ENCODE measurements at regions not wholly inside any gene's neighbourhood (a gene's known extent, or its start where the extent isn't known, plus 50 kb on each side); places are given as distances from the start of the nearest gene placed in this dataset.

DNA sequence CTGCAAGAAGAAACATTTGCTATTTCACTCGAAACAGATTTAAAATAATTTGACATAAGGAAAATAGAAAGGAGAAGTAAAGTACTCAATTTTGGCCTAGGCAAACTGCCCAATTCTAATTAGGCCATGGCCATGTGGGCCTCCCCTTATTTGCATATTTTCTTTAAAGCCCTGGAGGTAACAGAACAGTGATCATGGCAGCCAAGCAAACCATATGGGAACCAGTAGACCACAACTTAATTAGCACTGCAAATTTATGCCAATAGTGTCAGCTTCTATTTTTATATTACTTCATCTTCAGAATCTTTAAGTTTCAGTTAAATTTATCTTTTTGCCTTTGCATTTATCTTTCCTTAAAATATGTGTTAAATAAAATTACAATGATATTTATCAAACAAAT lies 63.3 kb upstream of the THSD7A start:
- DNase-seq (ENCODE audit: low read depth): no peak

GRCh38 chr7:11896663-11897062 lies 64.7 kb upstream of the THSD7A start:
- DNase-seq (ENCODE audit: low read depth): no peak

GRCh38 chr7:11899247-11899646 lies 67.2 kb upstream of the THSD7A start:
- DNase-seq (ENCODE audit: low read depth): no peak

DNA sequence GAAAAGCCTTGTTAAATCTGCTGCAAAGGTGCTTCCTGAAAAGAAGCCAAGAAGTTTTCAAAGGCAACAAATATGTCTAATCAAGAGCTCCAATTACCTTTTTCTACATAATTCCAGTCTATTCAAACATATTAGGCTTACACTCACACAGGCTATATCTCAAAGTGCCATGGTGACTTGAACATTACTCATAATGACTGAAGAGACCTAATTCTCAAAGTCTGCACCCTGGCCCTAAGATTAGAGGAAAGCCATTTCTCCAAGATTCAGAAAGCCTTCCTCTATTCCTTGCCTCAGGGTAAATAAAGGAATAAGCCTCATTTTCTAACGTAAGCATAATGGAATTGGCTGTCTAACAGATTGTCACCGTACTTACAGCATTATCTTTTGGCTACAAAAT lies 78.3 kb upstream of the THSD7A start:
- DNase-seq (ENCODE audit: low read depth): no peak

- DNase-seq (ENCODE audit: low read depth): no peak
Observed at GRCh38 chr7:11911900-11912299, 79.9 kb upstream of the THSD7A start.

- DNase-seq (ENCODE audit: low read depth): no peak
Observed at GRCh38 chr7:11914645-11915044, 82.6 kb upstream of the THSD7A start.

DNA sequence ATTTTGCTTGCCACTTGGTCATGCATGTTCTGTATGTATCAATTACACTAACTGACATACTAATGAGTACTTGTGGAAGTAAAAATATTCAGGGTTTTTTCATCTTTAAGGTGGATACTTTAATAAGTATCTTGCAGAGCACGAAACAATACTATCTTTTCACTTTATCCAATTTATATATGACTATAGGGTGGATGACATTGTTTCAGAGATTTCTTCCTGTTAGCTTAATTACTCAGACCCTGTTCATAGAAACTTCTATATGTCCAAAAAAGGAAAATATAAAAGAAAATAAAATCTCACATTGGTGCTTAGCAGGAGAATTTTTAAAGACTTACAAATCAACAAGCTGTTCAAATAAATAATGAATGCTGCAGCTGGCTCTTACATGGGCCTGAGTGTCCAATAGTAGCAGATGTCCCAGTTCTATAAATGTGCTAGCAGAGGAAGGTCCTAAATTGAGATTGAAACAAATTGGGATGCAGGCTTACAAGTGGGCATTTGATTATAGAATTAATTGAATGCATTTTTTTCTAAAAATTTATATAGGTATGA lies 91.5 kb upstream of the THSD7A start:
- no peak for DNase-seq (ENCODE audit: low read depth)

DNA sequence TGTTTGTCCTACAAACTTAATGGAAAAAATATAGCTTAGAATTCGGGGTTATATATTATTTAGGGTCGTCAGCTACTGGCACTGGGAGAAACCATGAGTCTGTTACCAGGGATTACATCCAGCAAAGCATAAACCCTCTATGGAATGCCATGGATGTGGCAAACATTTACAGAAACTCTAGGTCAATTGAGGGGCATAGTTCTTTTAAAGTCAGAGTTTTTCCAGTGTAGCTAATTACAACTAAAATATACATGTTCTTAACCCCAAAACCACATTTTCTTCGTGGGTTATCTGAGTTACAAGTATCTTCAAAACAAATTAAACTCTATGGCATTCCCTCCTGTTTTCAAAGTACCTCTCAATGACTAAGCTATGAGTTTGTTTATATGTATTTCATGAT lies 99.3 kb upstream of the THSD7A start:
- no peak for DNase-seq (ENCODE audit: low read depth)

DNA sequence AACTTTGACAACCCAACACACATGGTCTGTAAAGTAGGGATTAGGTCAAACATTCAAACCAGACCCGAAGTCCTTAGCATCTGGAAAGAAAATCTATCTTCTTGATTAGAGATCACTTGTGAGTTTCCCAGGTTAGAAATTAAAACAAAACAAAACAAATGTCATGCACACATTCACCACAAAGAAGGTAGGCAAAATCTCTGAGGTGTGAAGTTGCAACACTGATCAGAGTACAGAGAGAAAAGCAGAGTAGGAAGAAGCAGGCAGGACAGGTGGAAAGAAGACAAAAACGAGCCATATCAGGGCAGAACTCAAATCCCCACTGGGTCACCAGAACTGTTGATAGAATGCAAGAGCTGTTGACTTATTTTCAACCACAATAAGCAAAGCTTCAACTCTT lies 102.8 kb upstream of the THSD7A start:
- no peak for DNase-seq (ENCODE audit: low read depth)

GRCh38 chr7:11935905-11936304 lies 103.9 kb upstream of the THSD7A start:
- DNase-seq (ENCODE audit: low read depth): no peak

DNA sequence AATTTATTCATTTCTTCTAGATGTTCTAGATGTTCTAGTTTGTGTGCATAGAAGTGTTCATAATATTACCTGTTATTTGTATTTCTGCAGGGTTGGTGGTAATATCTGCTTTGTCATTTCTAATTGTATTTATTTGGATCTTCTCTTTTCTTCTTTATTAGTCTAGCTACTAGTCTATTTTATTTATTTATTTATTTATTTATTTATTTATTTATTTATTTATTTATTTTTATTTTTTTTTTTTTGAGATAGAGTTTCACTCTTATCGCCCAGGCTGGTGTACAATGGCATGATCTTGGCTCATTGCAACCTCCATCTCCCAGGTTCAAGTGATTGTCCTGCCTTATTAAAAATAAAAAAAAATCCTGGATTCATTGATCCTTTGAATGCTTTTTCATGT lies 114.8 kb upstream of the THSD7A start:
- no peak for DNase-seq (ENCODE audit: low read depth)

DNA sequence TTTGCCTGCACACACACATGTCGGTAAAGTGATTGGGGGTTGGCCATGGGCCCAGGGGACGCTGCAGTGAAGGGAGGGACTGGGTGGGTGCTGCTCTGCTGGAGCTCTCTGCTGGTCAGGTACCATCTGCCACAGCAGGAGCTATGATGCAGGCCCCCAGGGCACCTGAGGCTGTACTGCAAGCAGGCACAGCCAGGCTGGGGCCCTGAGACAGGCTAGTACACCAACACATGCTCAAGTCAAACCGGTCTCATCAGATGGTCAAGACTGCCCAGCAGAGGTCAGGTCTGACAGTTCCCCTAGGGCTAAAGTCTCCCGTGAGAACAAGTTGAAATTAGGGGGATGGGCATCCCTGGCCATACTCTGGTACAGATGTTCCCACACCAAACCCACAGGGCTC lies 118.3 kb upstream of the THSD7A start:
- DNase-seq (ENCODE audit: low read depth): no peak

DNA sequence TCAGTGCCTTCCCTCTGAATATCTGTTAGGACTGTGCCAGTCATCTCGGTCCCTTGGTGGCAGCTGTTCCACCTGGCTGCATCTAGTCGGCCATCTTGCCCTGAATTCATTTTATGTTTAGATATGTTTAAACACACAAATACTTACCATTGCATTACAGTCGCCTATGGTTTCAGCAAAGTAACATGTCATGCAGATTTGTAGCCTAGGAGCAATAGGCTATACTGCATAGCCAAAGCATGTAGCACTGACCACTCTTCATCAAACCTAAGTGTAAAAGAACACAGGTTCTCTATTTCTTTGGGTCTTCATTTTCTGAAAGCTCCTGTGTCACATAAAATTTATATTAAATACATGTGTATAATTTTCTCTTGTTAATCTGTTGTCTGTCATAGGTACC lies 118.9 kb upstream of the THSD7A start:
- no peak for DNase-seq (ENCODE audit: low read depth)

DNA sequence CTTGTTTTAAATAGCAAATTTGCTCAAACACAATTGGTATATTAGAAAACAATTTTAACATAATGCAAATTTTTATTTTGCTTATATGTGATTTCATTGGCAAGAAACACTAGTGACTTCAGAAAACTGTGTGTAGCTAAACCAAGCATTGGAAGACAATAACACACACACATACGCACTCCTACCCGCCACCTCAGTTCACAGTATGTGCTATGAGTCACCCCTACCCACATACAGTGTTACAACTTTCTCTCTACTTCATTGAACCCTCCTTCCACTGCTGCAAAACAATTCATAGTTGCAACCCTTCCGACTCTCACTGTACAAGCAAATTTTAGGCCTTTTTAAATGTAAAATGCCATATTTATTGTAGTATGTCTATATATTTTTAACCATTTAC lies 119.9 kb upstream of the THSD7A start:
- DNase-seq (ENCODE audit: low read depth): no peak

- no peak for DNase-seq (ENCODE audit: low read depth)
Observed at GRCh38 chr7:11952972-11953371, 121.0 kb upstream of the THSD7A start.

DNA sequence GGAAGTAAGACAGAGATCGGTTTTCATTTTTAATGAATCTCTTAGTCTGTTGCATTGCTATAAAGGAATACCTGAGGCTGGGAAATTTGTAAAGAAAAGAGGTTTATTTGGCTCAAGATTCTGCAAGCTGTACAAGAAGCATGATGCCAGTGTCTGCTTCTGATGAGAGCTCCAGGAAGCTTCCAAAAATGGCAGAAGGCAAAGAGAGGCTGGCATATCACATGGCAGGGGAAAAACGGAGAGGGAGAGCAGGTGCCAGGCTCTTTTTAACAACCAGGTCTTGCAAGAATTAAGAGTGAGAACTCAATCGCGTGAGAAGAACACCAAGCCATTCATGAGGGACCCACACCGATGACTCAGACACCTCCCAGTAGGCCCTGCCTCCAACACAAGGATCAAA lies 125.0 kb upstream of the THSD7A start:
- DNase-seq (ENCODE audit: low read depth): no peak

DNA sequence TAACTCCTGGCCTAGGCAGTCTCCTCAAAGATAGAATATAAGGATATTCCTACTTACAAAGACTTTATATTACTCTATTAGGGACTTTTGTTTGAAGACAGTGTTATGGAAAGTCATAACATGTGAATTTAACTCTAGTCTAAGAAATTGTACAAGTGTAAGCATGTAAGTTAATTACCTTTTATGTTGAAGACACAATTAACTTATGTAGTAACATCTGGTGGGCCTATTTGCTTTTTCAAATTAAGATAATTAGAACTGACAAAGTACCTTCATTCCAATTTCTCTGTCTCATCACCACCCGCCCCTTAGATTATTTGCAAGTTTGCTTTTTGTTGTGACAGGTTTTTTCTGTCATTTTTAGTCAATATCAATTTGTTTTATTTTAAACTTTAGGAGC lies 126.0 kb upstream of the THSD7A start:
- DNase-seq (ENCODE audit: low read depth): no peak

GRCh38 chr7:11959121-11959520 lies 127.1 kb upstream of the THSD7A start:
- no peak for DNase-seq (ENCODE audit: low read depth)

DNA sequence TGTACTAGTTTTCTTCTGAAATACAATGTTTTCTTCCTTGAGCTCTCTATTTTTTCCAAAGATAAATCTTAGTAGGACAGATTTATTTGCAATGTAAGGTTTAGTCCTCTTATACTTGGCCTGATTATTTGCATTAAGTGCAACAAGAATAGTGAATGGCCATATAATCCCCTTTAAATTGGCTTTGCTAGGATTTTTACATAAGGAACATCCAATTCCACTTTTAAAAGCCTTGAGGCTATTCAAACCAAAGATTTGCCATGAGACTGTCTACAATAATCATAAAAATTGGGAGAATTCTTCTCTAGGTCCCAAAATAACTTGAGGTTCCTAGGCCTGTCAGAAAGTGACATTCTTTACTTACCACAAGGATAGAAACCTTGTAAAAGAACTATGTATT lies 128.6 kb upstream of the THSD7A start:
- DNase-seq (ENCODE audit: low read depth): no peak

GRCh38 chr7:11969643-11970042 lies 137.6 kb upstream of the THSD7A start:
- no peak for DNase-seq (ENCODE audit: low read depth)

DNA sequence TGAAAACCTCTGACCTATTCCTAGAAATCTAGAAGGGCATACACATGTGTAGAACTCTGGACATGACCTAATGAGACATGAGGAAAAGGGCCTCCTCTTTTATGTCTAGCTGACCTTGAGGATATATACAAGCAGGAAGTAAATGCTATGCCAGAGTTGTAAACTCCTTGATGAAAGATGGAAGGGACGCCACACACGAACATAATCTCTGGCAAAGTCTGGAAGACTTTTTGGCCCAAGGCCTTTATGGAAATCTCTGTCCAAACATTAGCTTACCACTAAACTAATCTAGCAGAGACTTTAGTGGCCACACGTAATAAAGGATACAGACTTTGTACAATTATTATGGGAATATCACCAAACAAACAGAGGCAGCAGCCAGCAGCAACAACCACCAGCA lies 138.1 kb upstream of the THSD7A start:
- no peak for DNase-seq (ENCODE audit: low read depth)

DNA sequence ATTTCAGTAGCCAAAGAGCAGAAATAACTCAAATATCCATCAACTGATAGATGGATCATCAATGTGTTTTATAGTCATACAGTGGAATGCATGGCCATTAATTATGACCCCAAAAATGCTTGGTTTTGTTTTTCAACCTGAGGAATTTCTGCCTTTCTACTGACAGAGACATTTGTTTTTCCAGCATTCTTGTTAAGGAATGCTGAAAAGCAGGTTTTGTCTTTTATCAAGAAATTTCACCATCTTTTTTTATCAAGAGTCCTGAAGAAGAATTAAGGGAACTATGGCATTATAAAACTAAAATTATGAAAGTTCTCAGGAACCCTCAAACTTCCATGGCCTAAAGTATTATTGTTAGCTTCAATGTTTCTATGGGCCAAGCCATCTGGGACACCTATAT lies 153.4 kb upstream of the THSD7A start:
- no peak for DNase-seq (ENCODE audit: low read depth)

- no peak for DNase-seq (ENCODE audit: low read depth)
Observed at GRCh38 chr7:11985971-11986370, 154.0 kb upstream of the THSD7A start.

- no peak for DNase-seq (ENCODE audit: low read depth)
Observed at GRCh38 chr7:11988186-11988585, 156.2 kb upstream of the THSD7A start.

GRCh38 chr7:12002428-12002827 lies 170.4 kb upstream of the THSD7A start:
- no peak for DNase-seq (ENCODE audit: low read depth)
